HG02798 (cell line): ENCODE measurements at regions not wholly inside any gene's neighbourhood (a gene's known extent, or its start where the extent isn't known, plus 50 kb on each side); places are given as distances from the start of the nearest gene placed in this dataset.

Source experiments
- ATAC-seq: cut with Tn5 transposase; IDR thresholded peaks from one replicate; pipeline ENCODE4 v1.9.1; 2021; ENCODE audit warnings: mild to moderate bottlenecking; ENCODE audit not compliant: unreplicated experiment, poor library complexity

- no peak for ATAC-seq
Measured at GRCh38 chr10:78182841-78183240, 149.2 kb downstream of the RPS24 start.

GRCh38 chr10:78184851-78185692, 151.4 kb downstream of the RPS24 start:
- ATAC-seq, result no peak

GRCh38 chr10:78185693-78186055, 152.0 kb downstream of the RPS24 start:
- ATAC-seq, result no peak

- ATAC-seq, result no peak
Measured at GRCh38 chr10:78186572-78186971, 152.9 kb downstream of the RPS24 start.

- no peak for ATAC-seq
Measured at GRCh38 chr10:78187371-78187770, 153.7 kb downstream of the RPS24 start.

GRCh38 chr10:78188446-78188845, 154.8 kb downstream of the RPS24 start:
- ATAC-seq, result no peak

GRCh38 chr10:78190051-78190825, 156.6 kb downstream of the RPS24 start:
- ATAC-seq, result no peak

GRCh38 chr10:78191301-78191700, 157.6 kb downstream of the RPS24 start:
- no peak for ATAC-seq

- no peak for ATAC-seq
Measured at GRCh38 chr10:78193189-78193588, 159.5 kb downstream of the RPS24 start.

- no peak for ATAC-seq
Measured at GRCh38 chr10:78194050-78194449, 160.4 kb downstream of the RPS24 start.

GRCh38 chr10:78194539-78195402, 161.1 kb downstream of the RPS24 start:
- no peak for ATAC-seq

GRCh38 chr10:78196396-78196795, 162.7 kb downstream of the RPS24 start:
- ATAC-seq, result no peak

GRCh38 chr10:78196964-78197363, 163.3 kb downstream of the RPS24 start:
- ATAC-seq, result no peak

GRCh38 chr10:78197628-78198272, 164.1 kb downstream of the RPS24 start:
- ATAC-seq, result no peak

GRCh38 chr10:78199005-78199725, 165.5 kb downstream of the RPS24 start:
- no peak for ATAC-seq

GRCh38 chr10:78199759-78200158, 166.1 kb downstream of the RPS24 start:
- ATAC-seq, result no peak

GRCh38 chr10:78200686-78201085, 167.0 kb downstream of the RPS24 start:
- ATAC-seq, result no peak

- ATAC-seq, result no peak
Measured at GRCh38 chr10:78202386-78202785, 168.7 kb downstream of the RPS24 start.
